M059J (cell line): ENCODE measurements at regions not wholly inside any gene's neighbourhood (a gene's known extent, or its start where the extent isn't known, plus 50 kb on each side); places are given as distances from the start of the nearest gene placed in this dataset.

Experiments
- DNase-seq: peaks from one replicate; pipeline ENCODE4 v3.0.0-alpha.2; 2012; ENCODE audit warnings: low read depth

DNA sequence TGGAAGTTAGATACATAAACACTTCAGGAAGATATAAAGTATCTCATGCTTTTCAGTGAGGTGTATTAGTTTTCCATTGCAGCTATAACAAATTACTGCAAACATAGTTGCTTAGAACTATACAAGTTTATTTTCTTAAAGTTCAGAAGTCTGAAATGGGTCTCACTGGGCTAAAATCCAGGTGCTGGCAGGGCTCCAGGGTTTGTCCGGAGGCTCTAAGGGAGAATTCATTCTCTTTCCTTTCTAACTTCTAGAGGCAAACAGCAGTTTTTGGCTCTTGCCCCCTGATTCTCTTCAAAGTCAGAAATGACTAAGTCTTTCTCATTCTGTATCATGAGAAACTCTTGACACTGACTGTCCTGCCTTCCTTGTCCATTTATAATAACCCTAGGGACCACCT lies 138.8 kb downstream of the AASDHPPT start:
- DNase-seq = no peak

GRCh38 chr11:106217456-106217855 lies 140.0 kb downstream of the AASDHPPT start:
- no peak for DNase-seq

DNA sequence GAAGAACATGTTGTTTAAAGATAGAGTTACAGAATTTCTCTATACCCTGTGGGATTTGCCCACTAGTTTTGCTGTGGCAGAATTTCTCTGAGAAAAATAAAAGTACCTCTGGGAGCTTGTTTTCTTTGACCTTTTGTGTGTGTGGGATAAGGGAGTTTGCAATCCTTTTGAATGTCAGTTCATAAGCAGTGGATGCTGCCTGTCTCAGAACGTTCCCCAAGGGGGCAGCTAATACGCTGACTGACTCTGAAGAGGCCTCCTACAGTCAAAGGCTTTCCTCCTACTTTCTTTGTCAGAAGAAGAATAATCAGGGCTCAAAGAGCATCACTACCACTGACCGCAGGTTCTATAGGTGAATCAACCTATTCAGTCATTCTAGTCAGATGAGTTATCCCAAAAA lies 140.6 kb downstream of the AASDHPPT start:
- no peak for DNase-seq

DNA sequence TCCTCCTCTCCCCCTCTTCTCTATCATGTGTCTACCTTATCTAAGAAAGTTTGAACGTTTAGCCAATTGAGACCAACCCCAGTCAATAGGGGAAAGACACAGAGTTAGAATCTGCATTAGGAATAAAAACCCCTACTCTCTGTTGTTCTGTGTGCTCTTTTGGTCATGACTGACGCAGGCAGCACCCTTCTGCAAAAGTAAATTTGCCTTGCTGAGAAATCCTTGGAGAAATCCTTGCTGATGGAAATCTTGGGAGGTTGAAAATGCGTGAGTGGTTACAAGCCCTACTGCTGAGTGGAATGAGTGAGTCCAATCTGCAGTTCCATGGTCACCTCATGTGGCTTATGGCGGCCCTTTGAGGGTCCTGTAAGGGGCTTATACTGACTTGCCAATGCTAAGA lies 145.2 kb downstream of the AASDHPPT start:
- DNase-seq = no peak

DNA sequence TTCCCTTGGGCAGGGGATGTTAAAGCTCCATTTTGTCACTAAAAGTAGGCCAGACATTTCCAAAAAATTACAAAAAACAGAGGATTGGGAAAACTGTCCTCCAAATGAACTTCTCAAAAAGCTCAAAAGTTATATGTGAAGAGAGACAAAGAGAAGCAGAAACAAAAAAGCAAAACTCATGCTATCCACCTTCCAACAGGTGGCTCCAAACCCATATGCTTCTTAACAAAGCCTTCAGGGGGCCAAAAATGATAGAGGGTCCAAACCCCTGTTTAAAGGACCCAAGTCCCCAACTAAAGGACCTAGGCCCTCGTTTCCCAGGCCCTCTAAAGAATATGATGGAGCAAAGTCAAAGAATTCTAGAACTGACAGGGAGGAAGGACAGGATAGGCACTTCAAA lies 146.7 kb downstream of the AASDHPPT start:
- no peak for DNase-seq

GRCh38 chr11:106228996-106229395 lies 151.5 kb downstream of the AASDHPPT start:
- peak; percentile 7 for DNase-seq

DNA sequence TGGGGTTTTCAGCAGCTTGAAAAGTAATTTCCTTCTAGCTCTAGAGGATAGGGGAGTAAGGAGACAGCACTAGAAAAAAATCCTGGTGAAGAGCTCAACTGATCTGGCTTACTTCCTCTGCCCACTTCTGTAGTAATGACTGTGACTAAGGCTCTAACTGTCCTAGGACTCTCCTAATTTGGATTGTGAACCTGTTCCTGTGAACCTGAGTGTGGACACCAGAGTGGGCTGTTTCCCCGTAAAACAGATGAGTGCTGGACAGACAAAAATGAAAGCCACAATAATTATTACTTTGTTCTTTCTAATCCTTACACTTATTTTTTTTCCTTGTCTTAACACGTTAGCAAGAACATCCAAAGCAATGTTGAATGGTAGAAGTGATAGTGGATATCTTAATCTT lies 154.1 kb downstream of the AASDHPPT start:
- DNase-seq = peak; percentile 49

DNA sequence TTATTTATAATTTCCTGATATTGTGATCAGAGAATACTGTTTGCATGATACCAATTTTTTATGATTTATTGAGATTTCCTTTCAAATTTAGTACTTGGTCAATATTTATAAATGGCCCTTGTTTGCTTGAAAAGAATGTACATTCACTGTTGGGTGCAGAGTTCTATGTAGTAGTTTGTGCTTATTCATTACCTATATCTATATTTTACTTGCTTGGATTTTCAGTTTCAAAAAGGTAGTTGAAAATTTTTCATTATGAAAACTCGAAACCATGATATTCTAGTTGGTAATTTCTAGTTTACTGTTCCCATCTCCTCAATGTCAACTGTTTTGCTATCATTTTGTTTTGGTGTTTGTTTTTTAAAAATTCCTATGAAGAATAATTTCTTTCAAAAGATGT lies 155.7 kb downstream of the AASDHPPT start:
- no peak for DNase-seq

GRCh38 chr11:106234794-106235193 lies 157.3 kb downstream of the AASDHPPT start:
- DNase-seq = no peak

DNA sequence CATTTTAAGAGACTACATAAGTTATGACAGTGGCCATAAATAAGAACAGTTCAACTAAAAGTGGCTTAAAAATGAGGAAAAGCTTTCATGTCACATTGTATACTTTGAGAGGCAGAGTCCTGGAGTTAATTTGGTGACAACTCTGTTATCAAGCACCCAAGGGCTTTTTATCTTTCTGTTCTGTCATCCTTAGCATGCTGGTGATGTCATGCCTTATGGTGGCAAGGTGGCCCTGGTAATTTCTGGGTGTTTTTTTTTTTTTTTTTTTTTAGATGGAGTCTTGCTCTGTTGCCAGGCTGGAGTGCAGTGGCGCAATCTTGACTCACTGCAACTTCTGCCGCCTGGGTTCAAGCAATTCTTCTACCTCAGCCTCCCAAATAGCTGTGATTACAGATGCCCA lies 158.8 kb downstream of the AASDHPPT start:
- DNase-seq = no peak

GRCh38 chr11:106238704-106239360 lies 161.4 kb downstream of the AASDHPPT start:
- no peak for DNase-seq

DNA sequence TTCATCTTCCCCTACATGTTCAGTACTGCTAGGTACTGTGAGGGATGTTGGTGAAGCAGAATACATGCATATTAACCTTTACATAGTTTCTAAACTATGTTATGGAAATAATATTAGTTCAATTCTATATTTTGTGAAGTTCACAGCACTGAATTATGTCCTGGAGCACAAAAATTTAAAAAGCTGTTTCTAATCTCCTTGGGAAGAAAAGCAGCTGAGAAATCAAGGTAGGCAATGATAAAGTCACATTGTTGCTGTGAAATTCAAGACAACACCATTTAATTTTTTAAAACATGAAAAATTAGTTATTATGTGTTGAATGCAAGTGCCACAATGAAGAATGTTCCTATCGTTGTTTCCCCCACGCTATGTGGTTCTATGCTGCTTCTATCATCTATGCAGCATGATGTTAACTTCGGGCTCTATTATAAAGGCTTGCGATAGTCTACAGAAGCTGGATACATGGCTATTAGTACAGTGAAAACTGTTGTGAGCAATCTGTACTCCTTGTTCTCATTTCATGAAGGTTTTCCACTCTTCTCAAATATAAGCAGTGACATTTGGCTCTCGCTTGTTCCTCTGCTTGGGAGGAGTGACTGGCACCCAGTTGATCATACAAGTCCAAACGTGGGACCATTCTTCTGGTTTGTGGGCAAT lies 164.3 kb downstream of the AASDHPPT start:
- no peak for DNase-seq

DNA sequence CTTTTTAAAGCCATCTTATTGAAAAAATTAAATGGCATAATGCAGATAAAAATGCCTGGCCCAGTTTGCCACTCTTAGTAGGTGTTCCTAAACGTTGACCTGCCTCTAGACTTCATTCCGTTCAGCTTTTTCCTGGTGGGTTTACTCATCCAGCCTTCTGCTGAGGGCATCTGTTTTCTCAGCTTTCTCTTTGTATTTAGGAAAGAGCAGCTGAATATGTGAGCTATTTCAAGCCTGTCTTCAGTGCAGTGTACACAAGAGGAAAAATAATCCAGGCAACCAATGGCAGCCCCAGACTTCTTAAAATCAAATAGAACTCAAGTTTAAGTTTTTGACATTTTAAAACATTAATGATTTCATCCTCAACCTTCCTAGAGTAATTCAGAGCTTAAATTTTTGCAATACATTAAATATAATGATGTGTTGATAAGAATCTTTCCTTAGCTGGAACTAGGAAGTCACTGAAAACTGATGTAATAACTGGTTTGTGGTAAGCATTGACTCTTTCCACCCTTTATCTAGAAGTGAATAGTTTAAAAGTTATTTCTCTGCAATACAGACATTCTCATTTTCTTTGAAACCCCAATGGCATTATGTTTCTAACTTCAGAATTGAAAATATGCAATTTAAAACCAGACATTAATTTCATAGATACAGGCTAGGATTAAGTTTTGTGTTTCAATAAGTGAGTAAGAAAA lies 165.4 kb downstream of the AASDHPPT start:
- no peak for DNase-seq

- DNase-seq = no peak
Observed at GRCh38 chr11:106246495-106246894, 169.0 kb downstream of the AASDHPPT start.

- no peak for DNase-seq
Observed at GRCh38 chr11:106249617-106250239, 172.3 kb downstream of the AASDHPPT start.

- DNase-seq = no peak
Observed at GRCh38 chr11:106262852-106263251, 185.4 kb downstream of the AASDHPPT start.

DNA sequence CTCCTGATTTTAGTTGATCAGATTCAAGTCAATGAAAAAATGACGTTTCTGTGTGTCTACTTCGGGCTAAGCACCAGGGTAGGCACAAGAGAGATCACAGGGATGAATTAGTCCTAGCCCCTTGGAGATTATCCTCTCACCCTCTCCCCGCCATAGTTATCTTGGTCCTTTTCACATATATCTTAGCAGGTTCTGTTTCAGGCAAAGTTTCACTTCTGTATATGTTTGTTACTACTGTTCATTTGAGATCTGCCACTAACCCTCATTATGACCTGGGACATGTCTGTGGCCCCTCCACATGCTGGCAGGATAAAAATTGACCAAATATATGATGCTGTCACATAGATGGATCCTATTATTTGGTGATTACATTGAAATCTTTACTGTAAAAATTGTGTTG lies 186.1 kb downstream of the AASDHPPT start:
- no peak for DNase-seq

DNA sequence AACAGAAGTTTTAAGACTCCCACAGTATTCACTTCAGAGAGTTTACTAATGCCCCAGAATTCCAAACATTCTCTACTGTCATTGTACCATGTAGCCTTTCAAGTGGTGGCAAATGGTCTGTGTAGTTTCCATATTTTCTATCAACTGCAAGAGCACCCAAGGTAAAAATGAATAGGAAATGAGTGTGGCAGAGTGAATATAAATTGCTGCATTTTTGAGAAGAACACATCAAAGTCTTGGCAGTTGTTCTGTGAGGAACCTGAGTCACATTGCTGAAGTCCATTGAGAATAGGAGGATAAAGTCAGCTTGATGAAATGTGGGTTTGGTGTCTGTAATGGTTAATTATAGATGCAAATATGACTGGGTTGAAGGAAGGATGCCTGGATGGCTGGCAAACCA lies 193.6 kb downstream of the AASDHPPT start:
- peak; percentile 36 for DNase-seq

- DNase-seq = peak; percentile 60
Observed at GRCh38 chr11:106271686-106272085, 194.2 kb downstream of the AASDHPPT start.

- DNase-seq = no peak
Observed at GRCh38 chr11:106275151-106275550, 197.7 kb downstream of the AASDHPPT start.

DNA sequence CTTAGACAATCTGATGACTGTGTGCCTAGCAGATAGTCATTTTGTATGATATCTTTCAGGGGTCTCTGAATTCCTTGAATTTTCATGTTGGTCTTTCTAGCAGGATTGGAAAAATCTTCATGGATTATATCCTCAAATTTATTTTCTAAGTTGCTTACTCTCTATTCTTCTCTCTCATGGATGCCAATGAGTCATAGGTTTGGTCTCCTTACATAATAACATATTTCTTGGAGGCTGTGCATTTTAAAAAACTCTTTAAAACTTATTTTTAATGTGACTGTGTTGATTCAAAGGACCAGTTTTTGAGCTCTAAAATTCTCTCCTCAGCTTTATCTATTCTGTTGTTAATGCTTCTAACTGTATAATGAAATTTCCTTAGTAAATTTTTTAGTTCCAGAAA lies 198.7 kb downstream of the AASDHPPT start:
- no peak for DNase-seq

GRCh38 chr11:106276859-106277436 lies 199.5 kb downstream of the AASDHPPT start:
- DNase-seq = peak; percentile 44
